Sigmoid colon (tissue), 4 donors: ENCODE measurements at regions not wholly inside any gene's neighbourhood (a gene's known extent, or its start where the extent isn't known, plus 50 kb on each side); places are given as distances from the start of the nearest gene placed in this dataset.

Experiments used
- POLR2AphosphoS5 ChIP-seq, 4 donors: sonication (generic); formaldehyde crosslinking; IDR thresholded peaks; one replicate each; pipeline ENCODE4 v1.6.1; 2017; ENCODE audit warnings: antibody characterized with exemption in 4 of 4
- TF ChIP-seq, protein P1 (sequence below), 4 experiments: fragments of 450-650 bp in 3 of 4; fragments of 200-600 bp in 1 of 4; IDR thresholded peaks; one replicate each; pipeline ENCODE4 v1.5.1; 2016 to 2019; ENCODE audit warnings: antibody characterized with exemption in 4 of 4, mild to moderate bottlenecking in 3 of 4, moderate library complexity in 2 of 4

DNA sequence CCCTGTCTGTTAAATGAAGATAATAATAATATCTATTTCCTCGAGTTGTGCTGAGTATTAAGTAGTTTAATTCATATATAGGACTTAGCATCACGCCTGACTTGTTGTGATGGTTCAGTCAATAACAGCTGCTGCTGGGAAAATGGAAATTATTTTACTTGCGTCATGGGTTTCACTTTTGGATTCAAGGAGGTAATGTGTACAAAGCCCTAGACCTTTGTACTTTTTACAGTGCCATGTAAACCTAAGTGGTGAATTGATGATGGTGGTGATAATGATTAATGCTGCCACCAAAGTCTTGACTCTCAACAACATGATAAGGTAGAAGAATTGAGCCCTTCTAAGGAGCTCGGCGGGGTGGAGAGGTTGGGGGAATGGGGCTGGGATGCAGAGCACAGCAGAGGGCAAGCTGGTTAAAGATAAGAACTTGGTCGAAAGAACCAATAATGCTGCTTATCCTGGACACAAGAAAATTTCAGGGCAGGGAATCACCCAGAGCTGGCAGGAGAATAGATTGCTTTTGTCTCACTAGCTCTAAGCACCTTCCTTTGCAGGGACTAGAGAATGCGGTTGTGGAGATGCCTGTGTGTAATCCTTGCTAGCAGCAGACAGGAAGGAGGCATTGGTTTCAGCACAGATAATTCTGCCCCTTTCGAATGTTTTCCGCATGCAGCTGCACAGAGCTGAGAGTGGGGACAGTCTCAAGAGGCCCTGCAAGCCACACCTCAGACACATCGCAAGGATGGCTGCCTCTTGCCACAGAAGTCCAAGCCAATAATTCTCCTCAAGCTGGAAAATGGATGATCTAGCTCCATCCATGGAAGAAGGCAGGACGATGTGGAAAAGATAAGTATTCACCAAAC is 187.1 kb downstream of the TMEM114 start:
- TF ChIP-seq, protein P1, sequence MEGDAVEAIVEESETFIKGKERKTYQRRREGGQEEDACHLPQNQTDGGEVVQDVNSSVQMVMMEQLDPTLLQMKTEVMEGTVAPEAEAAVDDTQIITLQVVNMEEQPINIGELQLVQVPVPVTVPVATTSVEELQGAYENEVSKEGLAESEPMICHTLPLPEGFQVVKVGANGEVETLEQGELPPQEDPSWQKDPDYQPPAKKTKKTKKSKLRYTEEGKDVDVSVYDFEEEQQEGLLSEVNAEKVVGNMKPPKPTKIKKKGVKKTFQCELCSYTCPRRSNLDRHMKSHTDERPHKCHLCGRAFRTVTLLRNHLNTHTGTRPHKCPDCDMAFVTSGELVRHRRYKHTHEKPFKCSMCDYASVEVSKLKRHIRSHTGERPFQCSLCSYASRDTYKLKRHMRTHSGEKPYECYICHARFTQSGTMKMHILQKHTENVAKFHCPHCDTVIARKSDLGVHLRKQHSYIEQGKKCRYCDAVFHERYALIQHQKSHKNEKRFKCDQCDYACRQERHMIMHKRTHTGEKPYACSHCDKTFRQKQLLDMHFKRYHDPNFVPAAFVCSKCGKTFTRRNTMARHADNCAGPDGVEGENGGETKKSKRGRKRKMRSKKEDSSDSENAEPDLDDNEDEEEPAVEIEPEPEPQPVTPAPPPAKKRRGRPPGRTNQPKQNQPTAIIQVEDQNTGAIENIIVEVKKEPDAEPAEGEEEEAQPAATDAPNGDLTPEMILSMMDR (IDR thresholded peaks at IDR 0.05): no peak
- no peak for TF ChIP-seq POLR2AphosphoS5 (IDR thresholded peaks at IDR 0.05)
